ENCODE measurements at regions not wholly inside any gene's neighbourhood (a gene's known extent, or its start where the extent isn't known, plus 50 kb on each side); places are given as distances from the start of the nearest gene placed in this dataset.

DNA sequence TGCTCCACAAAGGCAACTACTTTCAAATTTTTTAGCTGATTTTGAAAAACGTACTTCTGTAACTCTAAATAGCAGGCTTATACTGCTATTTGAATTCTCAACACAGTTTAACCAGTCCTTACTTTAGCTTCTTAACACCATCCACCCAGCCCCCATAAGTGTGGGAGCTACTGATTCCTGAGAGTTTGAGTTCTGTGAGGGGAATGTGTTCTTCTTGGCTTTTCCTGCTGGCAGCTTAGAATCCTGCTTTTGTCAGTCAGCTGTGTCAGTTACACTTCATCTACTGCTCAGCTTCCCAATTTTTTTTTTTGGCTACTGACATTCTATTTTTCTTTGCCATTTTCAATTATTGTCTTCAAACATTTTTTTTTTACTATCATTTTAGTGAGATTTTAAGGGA, 440.4 kb downstream of the INSC start:
- TF ChIP-seq POLR2A (IDR thresholded peaks at IDR 0.05): no peak
- TF ChIP-seq, protein P1, sequence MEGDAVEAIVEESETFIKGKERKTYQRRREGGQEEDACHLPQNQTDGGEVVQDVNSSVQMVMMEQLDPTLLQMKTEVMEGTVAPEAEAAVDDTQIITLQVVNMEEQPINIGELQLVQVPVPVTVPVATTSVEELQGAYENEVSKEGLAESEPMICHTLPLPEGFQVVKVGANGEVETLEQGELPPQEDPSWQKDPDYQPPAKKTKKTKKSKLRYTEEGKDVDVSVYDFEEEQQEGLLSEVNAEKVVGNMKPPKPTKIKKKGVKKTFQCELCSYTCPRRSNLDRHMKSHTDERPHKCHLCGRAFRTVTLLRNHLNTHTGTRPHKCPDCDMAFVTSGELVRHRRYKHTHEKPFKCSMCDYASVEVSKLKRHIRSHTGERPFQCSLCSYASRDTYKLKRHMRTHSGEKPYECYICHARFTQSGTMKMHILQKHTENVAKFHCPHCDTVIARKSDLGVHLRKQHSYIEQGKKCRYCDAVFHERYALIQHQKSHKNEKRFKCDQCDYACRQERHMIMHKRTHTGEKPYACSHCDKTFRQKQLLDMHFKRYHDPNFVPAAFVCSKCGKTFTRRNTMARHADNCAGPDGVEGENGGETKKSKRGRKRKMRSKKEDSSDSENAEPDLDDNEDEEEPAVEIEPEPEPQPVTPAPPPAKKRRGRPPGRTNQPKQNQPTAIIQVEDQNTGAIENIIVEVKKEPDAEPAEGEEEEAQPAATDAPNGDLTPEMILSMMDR (IDR thresholded peaks at IDR 0.05): no peak

All from right lobe of liver (tissue), 4 donors.